SW 1271 (cell line): ENCODE measurements at regions not wholly inside any gene's neighbourhood (a gene's known extent, or its start where the extent isn't known, plus 50 kb on each side); places are given as distances from the start of the nearest gene placed in this dataset.

Experiments used
- DNase-seq, 2 experiments: peaks; one replicate each; lab custom pipeline; 2025; lab: John Stamatoyannopoulos, UW

GRCh38 chrX:81489987-81490386 is 288.1 kb downstream of the SH3BGRL start:
- DNase-seq: peak in 1 of 2 experiments; percentile 0

DNA sequence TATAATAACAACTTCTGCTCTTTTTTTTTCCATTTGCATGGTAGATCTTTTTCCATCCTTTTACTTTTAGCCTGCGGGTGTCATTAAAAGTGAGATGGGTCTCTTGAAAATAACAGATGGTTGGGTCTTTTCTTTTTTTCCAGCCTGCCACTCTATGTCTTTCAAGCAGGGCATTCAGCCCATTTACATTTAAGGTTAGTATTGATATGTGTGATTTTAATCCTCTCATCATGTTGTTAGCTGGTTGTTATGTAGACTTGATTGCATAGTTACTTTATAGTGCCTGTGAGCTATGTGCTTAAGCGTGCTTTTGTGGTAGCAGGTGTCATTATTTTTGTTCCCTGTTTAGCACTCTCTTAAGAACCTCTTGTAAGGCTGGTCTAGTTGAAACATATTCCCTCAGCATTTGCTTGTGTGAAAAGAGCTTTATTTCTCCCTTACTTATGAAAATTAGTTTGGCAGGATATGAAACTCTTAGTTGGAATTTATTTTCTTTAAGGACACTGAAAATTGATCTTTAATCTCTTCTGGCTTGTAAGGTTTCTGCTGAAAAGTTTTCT is 326.1 kb downstream of the SH3BGRL start:
- no peak for DNase-seq

- DNase-seq: no peak
Observed at GRCh38 chrX:81537723-81538122, 335.8 kb downstream of the SH3BGRL start.

DNA sequence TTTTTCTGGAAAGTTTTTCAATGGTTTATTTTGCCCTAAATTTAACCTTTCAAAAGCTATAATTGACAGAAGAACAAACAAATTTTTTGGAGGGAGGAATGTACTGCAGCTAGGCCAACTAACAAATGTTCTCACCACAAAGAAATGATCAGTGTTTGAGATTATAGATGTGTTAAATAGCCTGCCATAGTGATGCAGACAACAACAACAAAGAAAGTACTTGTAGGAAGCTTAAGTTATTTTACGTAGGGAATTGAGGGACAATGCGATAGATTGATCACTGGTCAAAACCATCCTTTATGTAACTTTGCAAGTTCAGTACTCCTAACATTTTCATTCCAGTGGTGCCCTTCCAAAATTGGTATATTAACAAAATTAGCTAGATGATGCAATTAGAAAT is 340.4 kb downstream of the SH3BGRL start:
- DNase-seq: no peak

- DNase-seq: no peak
Observed at GRCh38 chrX:81556880-81557279, 355.0 kb downstream of the SH3BGRL start.

GRCh38 chrX:81564851-81565250 is 362.9 kb downstream of the SH3BGRL start:
- DNase-seq: no peak

GRCh38 chrX:81577028-81577427 is 375.1 kb downstream of the SH3BGRL start:
- DNase-seq: no peak

DNA sequence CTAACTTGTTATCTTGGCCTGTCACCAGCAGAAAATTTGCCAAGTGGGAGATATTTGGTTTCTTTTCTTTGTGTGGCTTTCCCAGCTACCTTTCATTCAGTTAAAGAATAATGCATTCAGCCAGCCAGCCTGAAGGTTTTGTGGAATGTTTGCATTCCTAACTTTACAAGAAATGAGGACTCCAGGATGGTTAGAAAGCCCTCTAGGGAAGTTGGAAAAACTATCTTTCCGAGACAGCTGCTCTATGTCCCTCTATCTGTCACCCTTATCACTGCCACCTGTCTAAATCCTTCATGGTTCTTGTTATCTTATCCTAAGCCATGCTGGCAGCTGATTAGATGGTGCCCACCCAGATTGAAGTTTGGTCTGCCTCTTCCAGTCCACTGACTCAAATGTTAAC is 384.2 kb downstream of the SH3BGRL start:
- DNase-seq: no peak

GRCh38 chrX:81615979-81616378 is 414.1 kb downstream of the SH3BGRL start:
- DNase-seq: no peak

- no peak for DNase-seq
Observed at GRCh38 chrX:81662381-81662780, 460.5 kb downstream of the SH3BGRL start.

DNA sequence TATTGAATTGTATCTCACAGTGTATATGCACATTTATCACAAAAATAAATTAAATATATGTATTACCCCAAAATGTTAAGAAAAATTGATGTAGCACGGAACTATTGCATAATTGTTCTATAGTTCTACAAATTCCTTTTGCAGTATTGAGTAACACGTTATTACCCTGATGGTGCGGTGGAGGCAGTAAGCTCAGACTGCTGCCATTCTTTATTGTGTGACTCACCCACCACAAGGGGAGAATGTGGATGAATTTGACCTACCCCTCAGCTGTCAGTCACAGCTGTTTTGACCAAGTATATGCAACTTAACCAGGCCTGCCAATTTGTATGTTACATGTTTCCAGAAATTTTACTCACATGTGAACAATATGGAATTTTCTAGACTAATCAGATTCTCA is 506.6 kb downstream of the SH3BGRL start:
- DNase-seq: no peak

- no peak for DNase-seq
Observed at GRCh38 chrX:81728622-81729021, 526.7 kb downstream of the SH3BGRL start.

GRCh38 chrX:81729269-81729777 is 527.4 kb downstream of the SH3BGRL start:
- DNase-seq: no peak

- DNase-seq: peak in 1 of 2 experiments; percentile 7
Observed at GRCh38 chrX:81779701-81780100, 577.8 kb downstream of the SH3BGRL start.

- no peak for DNase-seq
Observed at GRCh38 chrX:81791086-81791485, 589.2 kb downstream of the SH3BGRL start.
